Gastroesophageal sphincter (tissue), 4 donors: ENCODE measurements at regions not wholly inside any gene's neighbourhood (a gene's known extent, or its start where the extent isn't known, plus 50 kb on each side); places are given as distances from the start of the nearest gene placed in this dataset.

ENCODE experiments used
- ATAC-seq: fragments of 150-250 bp; one replicate; pipeline ENCODE4 v1.9.1; 2016; ENCODE audit warnings: mild to moderate bottlenecking, moderate library complexity
- H3K27ac ChIP-seq, 4 donors: fragments of 200-600 bp; sonication (generic) in 3 of 4; 1 replicate in 3 of 4; 2 replicates in 1 of 4; pipeline ENCODE4 v1.5.1; 2016 to 2019
- H3K27me3 ChIP-seq: fragments of 200-600 bp; sonication (generic); one replicate; pipeline ENCODE4 v1.5.1; 2019
- H3K36me3 ChIP-seq, 2 donors: fragments of 200-600 bp; sonication (generic); one replicate each; pipeline ENCODE4 v1.5.1; 2019; ENCODE audit warnings: control low read depth in 1 of 2
- H3K4me1 ChIP-seq, 3 donors: fragments of 200-600 bp; sonication (generic); 1 replicate in 2 of 3; 2 replicates in 1 of 3; pipeline ENCODE4 v1.5.1; 2016 to 2019; ENCODE audit warnings: control low read depth in 2 of 3
- H3K4me3 ChIP-seq, 2 donors: fragments of 200-600 bp; sonication (generic); one replicate each; pipeline ENCODE4 v1.5.1; 2019; ENCODE audit warnings: mild to moderate bottlenecking in 1 of 2, moderate library complexity in 1 of 2
- H3K9me3 ChIP-seq, 3 donors: fragments of 200-600 bp; sonication (generic); one replicate each; pipeline ENCODE4 v1.5.1; 2017 to 2019; ENCODE audit warnings: control low read depth in 2 of 3
- CTCF ChIP-seq, 4 experiments: fragments of 200-600 bp in 2 of 4; fragments of 450-650 bp in 2 of 4; sonication (generic) in 1 of 4; IDR thresholded peaks; one replicate each; pipeline ENCODE4 v1.5.1; 2017 to 2019; ENCODE audit warnings: antibody characterized with exemption in 4 of 4, mild to moderate bottlenecking in 2 of 4, moderate library complexity in 2 of 4
- EP300 ChIP-seq: sonication (generic); formaldehyde crosslinking; IDR thresholded peaks from one replicate; pipeline ENCODE4 v1.6.1; 2017; ENCODE audit warnings: antibody characterized with exemption, mild to moderate bottlenecking
- POLR2A ChIP-seq, 2 donors: fragments of 450-650 bp; IDR thresholded peaks; one replicate each; pipeline ENCODE4 v1.6.1; 2017; ENCODE audit warnings: antibody characterized with exemption in 2 of 2, mild to moderate bottlenecking in 2 of 2, moderate library complexity in 1 of 2
- POLR2AphosphoS5 ChIP-seq: sonication (generic); formaldehyde crosslinking; IDR thresholded peaks from one replicate; pipeline ENCODE4 v1.6.1; 2017; ENCODE audit warnings: antibody characterized with exemption
- WGBS, 2 donors: methylation state at CpG; one replicate each; pipeline ENCODE4 v1.1.5; 2018; ENCODE audit warnings: low coverage in 1 of 2; 5-methylcytosine and 5-hydroxymethylcytosine counted together

GRCh38 chr1:143660354-143660941 is 311.3 kb downstream of the FAM72C start:
- Histone ChIP-seq H3K27ac (no peak overlapping the region), H3K4me1 (no peaks in the 10 kb centered on the region), H3K36me3 (no peaks in the 10 kb centered on the region), H3K9me3 (no peaks in the 10 kb centered on the region), H3K27me3 (peaks cover 48% of the 10 kb centered on the region), H3K4me3 (no peak overlapping the region)
- TF ChIP-seq POLR2AphosphoS5 (no peak), EP300 (no peak), POLR2A (IDR thresholded peaks at IDR 0.05) (no peak), CTCF (IDR thresholded peaks at IDR 0.05) (no peak)
- WGBS, 2 donors = 46% methylated on average over 6 of the region's 14 CpGs; no CpG with 5 or more reads in 1 of the 2 donors
- no peak for ATAC-seq

GRCh38 chr1:143653429-143653802 is 318.4 kb downstream of the FAM72C start:
- no peak for ATAC-seq
- 60% methylated on average over 1 of the region's 24 CpGs; no CpG with 5 or more reads in 1 of the 2 donors for WGBS, 2 donors
- Histone ChIP-seq H3K27ac (no peak overlapping the region), H3K36me3 (no peaks in the 10 kb centered on the region), H3K4me1 (no peaks in the 10 kb centered on the region), H3K9me3 (no peaks in the 10 kb centered on the region), H3K4me3 (no peak overlapping the region), H3K27me3 (peaks cover 63% of the 10 kb centered on the region)
- TF ChIP-seq POLR2AphosphoS5 (no peak), EP300 (no peak), POLR2A (IDR thresholded peaks at IDR 0.05) (no peak), CTCF (IDR thresholded peaks at IDR 0.05) (no peak)

GRCh38 chr1:143652744-143653428 is 318.9 kb downstream of the FAM72C start:
- Histone ChIP-seq H3K36me3 (no peaks in the 10 kb centered on the region), H3K9me3 (no peaks in the 10 kb centered on the region), H3K27ac (no peak overlapping the region), H3K4me3 (no peak overlapping the region), H3K4me1 (no peaks in the 10 kb centered on the region), H3K27me3 (peaks cover 64% of the 10 kb centered on the region)
- WGBS, 2 donors = 5 to 61% methylated on average over 7 to 17 of the region's 36 CpGs
- ATAC-seq = no peak
- TF ChIP-seq CTCF (IDR thresholded peaks at IDR 0.05) (no peak), POLR2A (IDR thresholded peaks at IDR 0.05) (no peak), EP300 (no peak), POLR2AphosphoS5 (no peak)

GRCh38 chr1:143652187-143652586 is 319.6 kb downstream of the FAM72C start:
- Histone ChIP-seq H3K36me3 (no peaks in the 10 kb centered on the region), H3K4me3 (no peak overlapping the region), H3K27ac (no peak overlapping the region), H3K27me3 (peaks cover 64% of the 10 kb centered on the region), H3K4me1 (no peaks in the 10 kb centered on the region), H3K9me3 (no peaks in the 10 kb centered on the region)
- WGBS, 2 donors = 7 to 58% methylated on average over 3 to 20 of the region's 22 CpGs
- ATAC-seq = no peak
- no peak for TF ChIP-seq POLR2A (IDR thresholded peaks at IDR 0.05)
- TF ChIP-seq EP300 = no peak
- TF ChIP-seq POLR2AphosphoS5 = no peak
- TF ChIP-seq CTCF (IDR thresholded peaks at IDR 0.05) = no peak
